GM23248 (cell line): ENCODE measurements at regions not wholly inside any gene's neighbourhood (a gene's known extent, or its start where the extent isn't known, plus 50 kb on each side); places are given as distances from the start of the nearest gene placed in this dataset.
"Not testable (repeated sequence)": the region's sequence is repeated elsewhere in the genome, so short reads cannot be mapped to it uniquely, and the experiment has no call there.

ENCODE experiments used
- DNase-seq: peaks from one replicate; pipeline ENCODE4 v3.0.0-alpha.2; 2015
- H2AFZ ChIP-seq: fragments of 200-600 bp; sonication (generic); 2 replicates; pipeline ENCODE4 v1.6.1; 2016; ENCODE audit warnings: antibody characterized with exemption
- H3F3A ChIP-seq: fragments of 200-600 bp; sonication (generic); 2 replicates; pipeline ENCODE4 v1.6.1; 2016; ENCODE audit warnings: mild to moderate bottlenecking, antibody characterized with exemption, mixed run types; ENCODE audit not compliant: insufficient read depth
- H3K27ac ChIP-seq: fragments of 200-600 bp; sonication (generic); 2 replicates; pipeline ENCODE4 v1.5.1; 2016; ENCODE audit warnings: mild to moderate bottlenecking
- H3K27me3 ChIP-seq: fragments of 200-600 bp; sonication (generic); replicated peaks from 2 replicates; pipeline ENCODE4 v1.6.1; 2016; ENCODE audit warnings: mild to moderate bottlenecking; ENCODE audit not compliant: insufficient read depth
- H3K36me3 ChIP-seq: fragments of 200-600 bp; sonication (generic); 2 replicates; pipeline ENCODE4 v1.6.1; 2016; ENCODE audit warnings: low read depth, mild to moderate bottlenecking
- H3K4me1 ChIP-seq: fragments of 200-600 bp; sonication (generic); 2 replicates; pipeline ENCODE4 v1.6.1; 2016; ENCODE audit warnings: mild to moderate bottlenecking; ENCODE audit not compliant: insufficient read depth
- H3K4me2 ChIP-seq: fragments of 200-600 bp; sonication (generic); one replicate; pipeline ENCODE4 v1.6.1; 2016; ENCODE audit warnings: mild to moderate bottlenecking; ENCODE audit not compliant: unreplicated experiment
- H3K4me3 ChIP-seq: fragments of 200-600 bp; sonication (generic); 2 replicates; pipeline ENCODE4 v1.5.1; 2016; ENCODE audit warnings: mild to moderate bottlenecking
- H3K79me2 ChIP-seq: fragments of 200-600 bp; sonication (generic); 2 replicates; pipeline ENCODE4 v1.6.1; 2016; ENCODE audit warnings: mild to moderate bottlenecking; ENCODE audit not compliant: insufficient read depth
- H3K9ac ChIP-seq: fragments of 200-600 bp; sonication (generic); 2 replicates; pipeline ENCODE4 v1.6.1; 2016; ENCODE audit warnings: mild to moderate bottlenecking
- H3K9me2 ChIP-seq: fragments of 200-600 bp; sonication (generic); 2 replicates; pipeline ENCODE4 v1.6.1; 2016; ENCODE audit warnings: mixed run types, mild to moderate bottlenecking, moderate library complexity; ENCODE audit not compliant: insufficient read depth
- H3K9me3 ChIP-seq: fragments of 200-600 bp; sonication (generic); one replicate; pipeline ENCODE4 v1.6.1; 2017; ENCODE audit warnings: low read depth
- H4K20me1 ChIP-seq: fragments of 200-600 bp; sonication (generic); 2 replicates; pipeline ENCODE4 v1.6.0; 2016; ENCODE audit not compliant: insufficient read depth
- EZH2 ChIP-seq: fragments of 200-600 bp; sonication (generic); IDR thresholded peaks from 2 replicates; pipeline ENCODE4 v1.6.1; 2018; ENCODE audit warnings: antibody characterized with exemption, mild to moderate bottlenecking; ENCODE audit not compliant: insufficient read depth, poor library complexity, severe bottlenecking
- EZH2phosphoT487 ChIP-seq: fragments of 200-600 bp; sonication (generic); IDR thresholded peaks from 2 replicates; pipeline ENCODE4 v1.6.1; 2018; ENCODE audit warnings: antibody characterized with exemption, moderate library complexity, mild to moderate bottlenecking, low read depth; ENCODE audit not compliant: insufficient read depth
- WGBS, 2 experiments: methylation state at CpG; one replicate each; pipeline ENCODE4 v1.1.6; 2015 to 2017; ENCODE audit warnings: low lambda C conversion rate in 2 of 2, low coverage in 1 of 2; ENCODE audit errors: missing lambda C conversion rate in 2 of 2; 5-methylcytosine and 5-hydroxymethylcytosine counted together
- in situ Hi-C: fragments of 300-500 bp; cut with MboI; formaldehyde crosslinking; loops from 2 replicates; pipeline ENCODE4 v1.15.0; 2020

GRCh38 chrX:112510629-112511028, 169.1 kb downstream of the LHFPL1 start:
- no peaks in the 10 kb centered on the region for H3K36me3 ChIP-seq
- no peak overlapping the region for H3K9ac ChIP-seq
- H3K27ac ChIP-seq: no peak overlapping the region
- WGBS, 2 experiments: 51 to 54% methylated on average over 3 of the region's 3 CpGs
- H3K4me1 ChIP-seq: no peaks in the 10 kb centered on the region
- no peaks in the 10 kb centered on the region for H3K27me3 ChIP-seq
- TF ChIP-seq EZH2 (no peak), EZH2phosphoT487 (no peak)
- H4K20me1 ChIP-seq: no peaks in the 10 kb centered on the region
- no peaks in the 10 kb centered on the region for H3K9me3 ChIP-seq
- no peak overlapping the region for H3K4me3 ChIP-seq
- in situ Hi-C loops: no loop called here
- H3F3A ChIP-seq: no peaks in the 10 kb centered on the region
- DNase-seq: no peak
- H3K9me2 ChIP-seq: no peaks in the 10 kb centered on the region
- H3K79me2 ChIP-seq: no peaks in the 10 kb centered on the region
- no peak overlapping the region for H3K4me2 ChIP-seq
- H2AFZ ChIP-seq: no peak overlapping the region

DNA sequence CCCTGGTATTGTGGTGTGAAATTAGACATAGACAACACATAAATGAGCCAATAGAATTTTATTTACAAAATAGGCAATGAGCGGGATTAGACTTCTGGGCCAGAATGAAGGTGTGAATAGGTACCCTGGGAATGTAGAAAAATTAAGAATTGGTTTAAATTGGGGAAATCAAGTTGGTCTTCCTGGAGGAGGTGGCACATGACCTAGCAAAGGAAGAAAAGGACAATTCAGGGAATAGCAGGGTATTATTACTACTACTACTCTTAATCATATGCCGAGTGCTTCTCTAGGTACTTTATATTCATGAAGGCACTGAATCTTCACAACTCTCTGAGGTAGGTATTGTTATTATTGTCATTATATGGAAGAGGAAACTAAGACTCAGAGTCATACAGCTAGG, 202.1 kb downstream of the LHFPL1 start:
- H3K9ac ChIP-seq: no peak overlapping the region
- in situ Hi-C loops: no loop called here
- no peak for DNase-seq
- H3K4me1 ChIP-seq: no peaks in the 10 kb centered on the region
- no peaks in the 10 kb centered on the region for H3K27me3 ChIP-seq
- TF ChIP-seq EZH2: no peak
- TF ChIP-seq EZH2phosphoT487: no peak
- H2AFZ ChIP-seq: no peak overlapping the region
- no peak overlapping the region for H3K4me2 ChIP-seq
- H3K27ac ChIP-seq: no peak overlapping the region
- no peaks in the 10 kb centered on the region for H3K36me3 ChIP-seq
- H3K9me2 ChIP-seq: no peaks in the 10 kb centered on the region
- no peaks in the 10 kb centered on the region for H3F3A ChIP-seq
- WGBS, 2 experiments: 55 to 71% methylated on average over 2 of the region's 2 CpGs
- no peak overlapping the region for H3K4me3 ChIP-seq
- H3K79me2 ChIP-seq: no peaks in the 10 kb centered on the region
- no peaks in the 10 kb centered on the region for H3K9me3 ChIP-seq
- no peaks in the 10 kb centered on the region for H4K20me1 ChIP-seq

DNA sequence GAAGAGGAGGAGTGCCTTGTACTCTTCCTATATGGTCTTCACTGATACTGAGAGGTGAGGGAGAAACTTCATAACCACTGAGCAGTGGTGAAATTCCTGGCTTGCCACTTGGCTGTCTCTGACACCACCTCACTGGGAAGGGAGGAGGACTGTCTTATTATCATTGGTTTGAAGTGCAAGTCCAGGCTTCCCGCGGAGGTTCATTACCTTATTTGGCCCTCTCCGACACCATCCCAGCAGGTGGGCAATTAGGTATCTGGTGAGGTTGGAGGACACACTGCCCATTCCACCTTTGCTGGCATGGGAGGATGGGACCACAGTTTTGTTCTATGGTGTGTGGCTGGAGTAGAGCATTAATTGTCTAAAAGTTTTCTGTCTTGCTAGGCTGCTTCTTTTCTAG, 206.1 kb downstream of the LHFPL1 start:
- H4K20me1 ChIP-seq: no peaks in the 10 kb centered on the region
- no peaks in the 10 kb centered on the region for H3F3A ChIP-seq
- H3K27me3 ChIP-seq: no peaks in the 10 kb centered on the region
- DNase-seq: no peak
- H3K79me2 ChIP-seq: no peaks in the 10 kb centered on the region
- WGBS, 2 experiments: 10 to 17% methylated on average over 2 to 3 of the region's 3 CpGs
- no peaks in the 10 kb centered on the region for H3K36me3 ChIP-seq
- no peaks in the 10 kb centered on the region for H3K9me3 ChIP-seq
- H3K27ac ChIP-seq: no peak overlapping the region
- no peak overlapping the region for H3K4me2 ChIP-seq
- H3K4me1 ChIP-seq: no peaks in the 10 kb centered on the region
- no peak overlapping the region for H3K4me3 ChIP-seq
- no peaks in the 10 kb centered on the region for H3K9me2 ChIP-seq
- H3K9ac ChIP-seq: no peak overlapping the region
- in situ Hi-C loops: no loop called here
- TF ChIP-seq EZH2phosphoT487 (no peak), EZH2 (no peak)
- no peak overlapping the region for H2AFZ ChIP-seq

- 9 to 21% methylated on average over 2 of the region's 2 CpGs for WGBS, 2 experiments
- Histone ChIP-seq H3K4me1 (no peaks in the 10 kb centered on the region), H3K27ac (no peak overlapping the region), H3K27me3 (no peaks in the 10 kb centered on the region), H3K79me2 (no peaks in the 10 kb centered on the region), H3F3A (no peaks in the 10 kb centered on the region), H3K4me3 (no peak overlapping the region), H3K4me2 (no peak overlapping the region), H4K20me1 (no peaks in the 10 kb centered on the region), H3K9me2 (no peaks in the 10 kb centered on the region), H3K9ac (no peak overlapping the region), H3K9me3 (no peaks in the 10 kb centered on the region), H3K36me3 (no peaks in the 10 kb centered on the region), H2AFZ (no peak overlapping the region)
- no peak for DNase-seq
- TF ChIP-seq EZH2 (no peak), EZH2phosphoT487 (no peak)
- in situ Hi-C loops: no loop called here
These were observed 209.2 kb downstream of the LHFPL1 start for GRCh38 chrX:112470551-112470950.

- 37 to 38% methylated on average over 6 to 7 of the region's 8 CpGs for WGBS, 2 experiments
- H3F3A ChIP-seq, H3K4me1 ChIP-seq, H3K9me3 ChIP-seq, H3K9ac ChIP-seq, H2AFZ ChIP-seq, in situ Hi-C loops, H3K9me2 ChIP-seq, H3K4me2 ChIP-seq, H4K20me1 ChIP-seq, H3K4me3 ChIP-seq, H3K27ac ChIP-seq, H3K27me3 ChIP-seq, DNase-seq, H3K36me3 ChIP-seq, H3K79me2 ChIP-seq: not testable (repeated sequence)
These were observed 217.7 kb downstream of the LHFPL1 start for GRCh38 chrX:112461949-112462450.
